ENCODE measurements at regions not wholly inside any gene's neighbourhood (a gene's known extent, or its start where the extent isn't known, plus 50 kb on each side); places are given as distances from the start of the nearest gene placed in this dataset.
A peak's percentile ranks its signal among the peaks of the same experiment; 100 is the strongest.

- H3K27ac ChIP-seq (ENCODE audit: extremely low read length, insufficient read depth, low read length), result no peak overlapping the region
- POLR2A ChIA-PET, result interaction anchor here (1.3 to 2.7 kb wide), 4 partner anchors 11 to 100 kb away, joined by 3 to 6 read pairs (median 4); partner anchors contain the start of gene DLG1
- TF ChIP-seq NR3C1 (CRISPR knock-in tag; IDR thresholded peaks at IDR 0.05) (no peak), ZEB1 (IDR thresholded peaks at IDR 0.05; ENCODE audit: insufficient replicate concordance, low read depth) (no peak), KDM5B (CRISPR knock-in tag; IDR thresholded peaks at IDR 0.05; ENCODE audit: borderline replicate concordance) (0 out of 2 replicates have a peak, but pooled peaks have one; percentile 21), TGIF2 (CRISPR knock-in tag; IDR thresholded peaks at IDR 0.05) (no peak), RXRA (CRISPR knock-in tag; IDR thresholded peaks at IDR 0.05) (0 out of 2 replicates have a peak, but pooled peaks have one; percentile 17), CTCF (CRISPR knock-in tag; IDR thresholded peaks at IDR 0.05) (0 out of 2 replicates have a peak, but pooled peaks have one; percentile 11), ZNF253 (CRISPR knock-in tag; IDR thresholded peaks at IDR 0.05; ENCODE audit: borderline replicate concordance) (no peak), ZFX (CRISPR knock-in tag; IDR thresholded peaks at IDR 0.05; ENCODE audit: low read depth) (peak; percentile 24), ZNF383 (CRISPR knock-in tag; IDR thresholded peaks at IDR 0.05; ENCODE audit: borderline replicate concordance) (no peak), FOSL2 (CRISPR knock-in tag; IDR thresholded peaks at IDR 0.05) (peak; percentile 53), GPN1 (CRISPR knock-in tag; IDR thresholded peaks at IDR 0.05; ENCODE audit: borderline replicate concordance) (no peak), ZSCAN21 (CRISPR knock-in tag; IDR thresholded peaks at IDR 0.05; ENCODE audit: borderline replicate concordance) (no peak), HOXD1 (CRISPR knock-in tag; IDR thresholded peaks at IDR 0.05) (no peak), ZNF496 (CRISPR knock-in tag; IDR thresholded peaks at IDR 0.05; ENCODE audit: insufficient replicate concordance) (no peak), YEATS2 (CRISPR knock-in tag; IDR thresholded peaks at IDR 0.05; ENCODE audit: borderline replicate concordance) (no peak), HHEX (CRISPR knock-in tag; IDR thresholded peaks at IDR 0.05) (no peak), FOXP1 (IDR thresholded peaks at IDR 0.05) (no peak), FOXP1 (CRISPR knock-in tag; IDR thresholded peaks at IDR 0.05) (no peak)
- TF ChIP-seq, protein P1, sequence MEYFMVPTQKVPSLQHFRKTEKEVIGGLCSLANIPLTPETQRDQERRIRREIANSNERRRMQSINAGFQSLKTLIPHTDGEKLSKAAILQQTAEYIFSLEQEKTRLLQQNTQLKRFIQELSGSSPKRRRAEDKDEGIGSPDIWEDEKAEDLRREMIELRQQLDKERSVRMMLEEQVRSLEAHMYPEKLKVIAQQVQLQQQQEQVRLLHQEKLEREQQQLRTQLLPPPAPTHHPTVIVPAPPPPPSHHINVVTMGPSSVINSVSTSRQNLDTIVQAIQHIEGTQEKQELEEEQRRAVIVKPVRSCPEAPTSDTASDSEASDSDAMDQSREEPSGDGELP (IDR thresholded peaks at IDR 0.05; ENCODE audit: borderline replicate concordance, low read depth), result peak; percentile 65; the same call in 1 of the 2 replicates
- TF ChIP-seq, protein P2, sequence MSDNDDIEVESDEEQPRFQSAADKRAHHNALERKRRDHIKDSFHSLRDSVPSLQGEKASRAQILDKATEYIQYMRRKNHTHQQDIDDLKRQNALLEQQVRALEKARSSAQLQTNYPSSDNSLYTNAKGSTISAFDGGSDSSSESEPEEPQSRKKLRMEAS (IDR thresholded peaks at IDR 0.05), result peak; percentile 47; the same call in 1 of the 2 replicates
- TF ChIP-seq, protein P3, sequence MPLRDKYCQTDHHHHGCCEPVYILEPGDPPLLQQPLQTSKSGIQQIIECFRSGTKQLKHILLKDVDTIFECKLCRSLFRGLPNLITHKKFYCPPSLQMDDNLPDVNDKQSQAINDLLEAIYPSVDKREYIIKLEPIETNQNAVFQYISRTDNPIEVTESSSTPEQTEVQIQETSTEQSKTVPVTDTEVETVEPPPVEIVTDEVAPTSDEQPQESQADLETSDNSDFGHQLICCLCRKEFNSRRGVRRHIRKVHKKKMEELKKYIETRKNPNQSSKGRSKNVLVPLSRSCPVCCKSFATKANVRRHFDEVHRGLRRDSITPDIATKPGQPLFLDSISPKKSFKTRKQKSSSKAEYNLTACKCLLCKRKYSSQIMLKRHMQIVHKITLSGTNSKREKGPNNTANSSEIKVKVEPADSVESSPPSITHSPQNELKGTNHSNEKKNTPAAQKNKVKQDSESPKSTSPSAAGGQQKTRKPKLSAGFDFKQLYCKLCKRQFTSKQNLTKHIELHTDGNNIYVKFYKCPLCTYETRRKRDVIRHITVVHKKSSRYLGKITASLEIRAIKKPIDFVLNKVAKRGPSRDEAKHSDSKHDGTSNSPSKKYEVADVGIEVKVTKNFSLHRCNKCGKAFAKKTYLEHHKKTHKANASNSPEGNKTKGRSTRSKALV (CRISPR knock-in tag; IDR thresholded peaks at IDR 0.05), result no peak
Measured at GRCh38 chr3:197367081-197367780, 68.8 kb upstream of the DLG1 start.

More at GRCh38 chr3:197367081-197367780, 68.8 kb upstream of the DLG1 start:
- H3K4me1 ChIP-seq (ENCODE audit: insufficient read depth, low read length), result peaks cover 95% of the 10 kb centered on the region
- intact Hi-C loops (cut with micrococcal nuclease; ENCODE audit: unreplicated experiment) (no loop called here), in situ Hi-C loops (cut with HindIII; ENCODE audit: extremely low pct_ligation_motif_present, low pct_unique_long_range_greater_than_20kb) (no loop called here)
- no peak overlapping the region; the same call in 1 of the 2 replicates for H3K4me2 ChIP-seq (ENCODE audit: low read depth, low read length)
- 78% methylated on average over 12 of the region's 13 CpGs for WGBS (ENCODE audit: low lambda C conversion rate)
- CTCF ChIA-PET (ENCODE audit: low intra/inter-chr PET ratio, low total read pairs), result no interaction called here
- H3K27me3 ChIP-seq (ENCODE audit: control insufficient read depth in 1 of 2, insufficient read depth in 2 of 2, low read length in 2 of 2), result no peaks in the 10 kb centered on the region
- H3K79me2 ChIP-seq (ENCODE audit: insufficient read depth, low read length), result no peaks in the 10 kb centered on the region
- DNase-seq (ENCODE audit: low spot score) (peak; percentile 61), ATAC-seq (no peak), FAIRE-seq (no peak)
- no peaks in the 10 kb centered on the region for H4K20me1 ChIP-seq (ENCODE audit: insufficient read depth, low read length)
- H3K36me3 ChIP-seq (replicated peaks in 1 of 2; ENCODE audit: control insufficient read depth in 1 of 2, insufficient read depth in 2 of 2, low read length in 2 of 2), result no peaks in the 10 kb centered on the region
- H2AFZ ChIP-seq (ENCODE audit: low read length), result no peak overlapping the region
- no TSS peak for BruUV-seq (replicated peaks)
- H3K4me3 ChIP-seq (replicated peaks in 1 of 3; ENCODE audit: insufficient read depth in 1 of 3, low read depth in 2 of 3, low read length in 3 of 3), result no peak overlapping the region
- H3K9ac ChIP-seq (ENCODE audit: insufficient read depth, low read depth, low read length), result no peak overlapping the region
- no peaks in the 10 kb centered on the region for H3K9me3 ChIP-seq (ENCODE audit: low read length)

Measured in HepG2 (cell line).